ENCODE measurements at regions not wholly inside any gene's neighbourhood (a gene's known extent, or its start where the extent isn't known, plus 50 kb on each side); places are given as distances from the start of the nearest gene placed in this dataset.

DNA sequence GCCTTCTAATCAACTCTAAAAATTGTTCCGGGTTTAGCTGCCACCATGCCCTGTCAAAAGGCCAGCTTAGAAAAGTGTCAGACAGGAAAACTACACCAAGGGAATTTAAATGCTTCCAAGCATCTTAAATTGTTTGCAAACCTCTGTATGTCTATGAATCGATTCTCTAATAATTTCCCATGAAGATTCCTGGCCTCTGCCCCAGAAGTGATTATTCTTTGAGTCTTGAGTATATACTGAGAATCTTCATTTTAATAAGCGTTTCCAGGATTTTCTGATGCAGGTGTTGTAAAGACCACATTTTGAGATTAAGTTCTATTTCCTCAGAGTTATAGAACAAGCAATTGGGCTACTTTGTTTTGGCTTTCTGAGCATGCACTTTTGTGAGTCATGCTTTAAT, 471.8 kb upstream of the JAG1 start:
- no peak for TF ChIP-seq SIN3A (IDR thresholded peaks at IDR 0.05; ENCODE audit: borderline replicate concordance, insufficient read depth, low read length)
- no peak for TF ChIP-seq TAF1 (IDR thresholded peaks at IDR 0.05; ENCODE audit: borderline replicate concordance, insufficient read depth, low read length)
- TF ChIP-seq POLR2AphosphoS5 (IDR thresholded peaks at IDR 0.05; ENCODE audit: low read depth, low read length) = no peak
- TF ChIP-seq, protein P1, sequence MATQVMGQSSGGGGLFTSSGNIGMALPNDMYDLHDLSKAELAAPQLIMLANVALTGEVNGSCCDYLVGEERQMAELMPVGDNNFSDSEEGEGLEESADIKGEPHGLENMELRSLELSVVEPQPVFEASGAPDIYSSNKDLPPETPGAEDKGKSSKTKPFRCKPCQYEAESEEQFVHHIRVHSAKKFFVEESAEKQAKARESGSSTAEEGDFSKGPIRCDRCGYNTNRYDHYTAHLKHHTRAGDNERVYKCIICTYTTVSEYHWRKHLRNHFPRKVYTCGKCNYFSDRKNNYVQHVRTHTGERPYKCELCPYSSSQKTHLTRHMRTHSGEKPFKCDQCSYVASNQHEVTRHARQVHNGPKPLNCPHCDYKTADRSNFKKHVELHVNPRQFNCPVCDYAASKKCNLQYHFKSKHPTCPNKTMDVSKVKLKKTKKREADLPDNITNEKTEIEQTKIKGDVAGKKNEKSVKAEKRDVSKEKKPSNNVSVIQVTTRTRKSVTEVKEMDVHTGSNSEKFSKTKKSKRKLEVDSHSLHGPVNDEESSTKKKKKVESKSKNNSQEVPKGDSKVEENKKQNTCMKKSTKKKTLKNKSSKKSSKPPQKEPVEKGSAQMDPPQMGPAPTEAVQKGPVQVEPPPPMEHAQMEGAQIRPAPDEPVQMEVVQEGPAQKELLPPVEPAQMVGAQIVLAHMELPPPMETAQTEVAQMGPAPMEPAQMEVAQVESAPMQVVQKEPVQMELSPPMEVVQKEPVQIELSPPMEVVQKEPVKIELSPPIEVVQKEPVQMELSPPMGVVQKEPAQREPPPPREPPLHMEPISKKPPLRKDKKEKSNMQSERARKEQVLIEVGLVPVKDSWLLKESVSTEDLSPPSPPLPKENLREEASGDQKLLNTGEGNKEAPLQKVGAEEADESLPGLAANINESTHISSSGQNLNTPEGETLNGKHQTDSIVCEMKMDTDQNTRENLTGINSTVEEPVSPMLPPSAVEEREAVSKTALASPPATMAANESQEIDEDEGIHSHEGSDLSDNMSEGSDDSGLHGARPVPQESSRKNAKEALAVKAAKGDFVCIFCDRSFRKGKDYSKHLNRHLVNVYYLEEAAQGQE (IDR thresholded peaks at IDR 0.05; ENCODE audit: insufficient read depth in 1 of 2, low read depth in 2 of 2, low read length in 2 of 2) = no peak
- TF ChIP-seq FOXP2 (optimal IDR thresholded peaks at IDR 0.05; ENCODE audit: borderline replicate concordance, extremely low read depth, extremely low read length, insufficient read depth) = no peak

DNA sequence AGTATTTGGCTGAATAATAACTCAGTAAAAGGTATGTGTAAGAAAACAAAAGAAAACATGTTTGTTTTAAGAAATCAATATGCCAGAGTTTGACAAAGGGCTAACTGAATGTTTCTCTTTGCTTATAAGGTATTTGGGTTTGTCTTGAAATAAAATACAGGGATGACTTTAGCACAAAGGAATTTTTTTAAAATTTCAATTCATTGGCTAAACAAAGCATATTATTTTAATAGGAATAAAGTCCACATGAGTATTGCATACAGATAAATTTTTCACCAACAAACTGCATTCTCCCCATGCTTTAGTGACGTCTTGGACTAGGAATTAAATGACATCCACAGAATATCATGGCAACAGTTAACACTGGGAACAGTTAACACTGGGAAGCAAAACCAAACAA, 480.0 kb upstream of the JAG1 start:
- TF ChIP-seq POLR2AphosphoS5 (IDR thresholded peaks at IDR 0.05; ENCODE audit: low read depth, low read length) = no peak
- no peak for TF ChIP-seq TAF1 (IDR thresholded peaks at IDR 0.05; ENCODE audit: borderline replicate concordance, insufficient read depth, low read length)
- TF ChIP-seq, protein P1 (IDR thresholded peaks at IDR 0.05; ENCODE audit: insufficient read depth in 1 of 2, low read depth in 2 of 2, low read length in 2 of 2) = no peak
- TF ChIP-seq SIN3A (IDR thresholded peaks at IDR 0.05; ENCODE audit: borderline replicate concordance, insufficient read depth, low read length) = no peak
- no peak for TF ChIP-seq FOXP2 (optimal IDR thresholded peaks at IDR 0.05; ENCODE audit: borderline replicate concordance, extremely low read depth, extremely low read length, insufficient read depth)

DNA sequence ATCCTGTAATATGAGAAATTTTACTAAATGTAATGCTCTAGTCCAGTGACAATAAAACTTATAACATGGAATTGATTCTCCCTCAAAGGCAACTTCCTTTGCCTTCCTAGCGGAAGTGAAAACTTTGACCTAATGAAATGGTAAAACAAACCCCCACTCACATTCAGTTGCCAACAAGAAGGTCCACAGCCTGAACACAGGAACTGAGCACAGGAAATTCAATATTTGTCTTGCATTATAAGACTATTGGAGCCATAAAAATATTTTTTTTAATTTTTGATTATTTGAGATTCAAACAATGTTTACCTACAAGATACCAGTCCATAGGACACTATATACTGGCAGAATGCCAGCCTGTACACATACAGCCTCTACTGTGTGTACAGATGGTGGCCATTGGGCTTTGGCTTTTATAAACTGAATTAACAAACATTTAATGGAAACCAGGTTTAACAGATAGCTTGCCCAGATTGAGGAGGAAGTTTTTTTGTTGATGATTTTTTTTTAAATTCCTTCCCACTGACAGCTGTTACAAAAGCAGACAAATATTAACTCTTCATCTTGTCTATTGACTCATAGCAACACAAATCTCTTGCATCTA, 481.5 kb upstream of the JAG1 start:
- TF ChIP-seq SIN3A (IDR thresholded peaks at IDR 0.05; ENCODE audit: borderline replicate concordance, insufficient read depth, low read length) (no peak), POLR2AphosphoS5 (IDR thresholded peaks at IDR 0.05; ENCODE audit: low read depth, low read length) (no peak), TAF1 (IDR thresholded peaks at IDR 0.05; ENCODE audit: borderline replicate concordance, insufficient read depth, low read length) (no peak), FOXP2 (optimal IDR thresholded peaks at IDR 0.05; ENCODE audit: borderline replicate concordance, extremely low read depth, extremely low read length, insufficient read depth) (no peak)
- TF ChIP-seq, protein P1 (IDR thresholded peaks at IDR 0.05; ENCODE audit: insufficient read depth in 1 of 2, low read depth in 2 of 2, low read length in 2 of 2) = no peak

DNA sequence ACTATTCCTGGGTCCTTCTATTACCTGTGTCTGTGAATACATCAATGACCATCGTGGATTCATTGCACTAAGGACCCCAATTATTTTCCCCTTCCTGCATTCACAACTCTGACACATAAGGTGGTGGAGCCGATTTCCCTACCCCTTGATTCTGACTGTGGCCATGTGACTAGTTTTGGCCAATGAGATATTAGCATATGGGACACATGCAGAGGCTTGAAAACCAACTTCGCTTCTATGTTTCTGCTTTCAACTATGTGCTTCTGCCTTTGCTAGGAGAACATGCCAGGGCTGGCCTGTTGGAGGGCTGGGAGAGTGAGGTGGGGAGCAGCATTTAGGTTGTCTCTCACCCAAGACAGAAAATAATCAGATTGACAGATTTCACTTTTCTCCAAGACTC, 483.1 kb upstream of the JAG1 start:
- no peak for TF ChIP-seq FOXP2 (optimal IDR thresholded peaks at IDR 0.05; ENCODE audit: borderline replicate concordance, extremely low read depth, extremely low read length, insufficient read depth)

DNA sequence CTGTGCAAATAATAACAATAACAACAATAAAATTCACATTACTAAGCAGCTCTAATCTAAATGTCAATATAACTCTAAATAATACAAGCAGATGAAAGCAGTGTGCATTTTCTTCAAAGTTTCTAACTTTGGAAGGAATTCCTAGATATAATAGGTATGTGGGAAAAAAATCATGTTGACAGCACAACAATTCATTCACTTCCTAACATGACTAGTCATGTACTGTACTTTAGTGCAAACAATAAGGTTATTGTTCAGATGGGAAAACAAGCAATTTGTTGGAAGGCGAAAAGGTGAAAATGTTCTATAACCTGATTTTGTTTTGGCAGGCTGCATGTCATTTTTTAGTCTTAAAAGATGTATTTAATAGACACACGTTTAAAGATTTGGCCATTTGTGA, 484.3 kb upstream of the JAG1 start:
- no peak for TF ChIP-seq FOXP2 (optimal IDR thresholded peaks at IDR 0.05; ENCODE audit: borderline replicate concordance, extremely low read depth, extremely low read length, insufficient read depth)
- TF ChIP-seq, protein P1 (IDR thresholded peaks at IDR 0.05; ENCODE audit: insufficient read depth in 1 of 2, low read depth in 2 of 2, low read length in 2 of 2) = no peak
- TF ChIP-seq TAF1 (IDR thresholded peaks at IDR 0.05; ENCODE audit: borderline replicate concordance, insufficient read depth, low read length) = no peak
- TF ChIP-seq SIN3A (IDR thresholded peaks at IDR 0.05; ENCODE audit: borderline replicate concordance, insufficient read depth, low read length) = no peak
- TF ChIP-seq POLR2AphosphoS5 (IDR thresholded peaks at IDR 0.05; ENCODE audit: low read depth, low read length) = no peak
